IMR-90 (cell line): ENCODE measurements at regions not wholly inside any gene's neighbourhood (a gene's known extent, or its start where the extent isn't known, plus 50 kb on each side); places are given as distances from the start of the nearest gene placed in this dataset.

Experiments
- ATAC-seq: fragments of 200-7000 bp; cut with Tn5 transposase; 2 replicates; pipeline ENCODE4 v1.9.1; 2020; ENCODE audit warnings: low read depth, mild to moderate bottlenecking, moderate library complexity
- BruUV-seq: library from RNA; stranded (reverse); fragments of 400-500 nt; replicated peaks from 2 replicates; lab custom pipeline; 2021; lab: Mats Ljungman, UMichigan
- CTCF ChIA-PET: fragments of 300-600 bp; formaldehyde crosslinking; extraction: SDS; loops from one replicate; lab custom pipeline; 2021; ENCODE audit warnings: antibody characterized with exemption; lab: Yijun Ruan, JAX
- POLR2A ChIA-PET: fragments of 300-600 bp; sonication (Branson Sonifier 250); formaldehyde crosslinking; loops from one replicate; lab custom pipeline; 2022; ENCODE audit warnings: antibody characterized with exemption; ENCODE audit not compliant: unreplicated experiment; lab: Charles Lee
- DNase-seq: peaks from one replicate; pipeline ENCODE4 v3.0.0; 2013
- H2AFZ ChIP-seq: replicated peaks from 2 replicates; pipeline ENCODE3; 2013; ENCODE audit warnings: low read length, mild to moderate bottlenecking; ENCODE audit not compliant: poor library complexity
- H2AK5ac ChIP-seq: 2 replicates; pipeline ENCODE4 v1.6.1; 2013; ENCODE audit warnings: low read depth, low read length, inconsistent platforms
- H2AK9ac ChIP-seq: replicated peaks from 2 replicates; pipeline ENCODE3; 2013; ENCODE audit warnings: mild to moderate bottlenecking, low read depth, low read length, moderate library complexity; ENCODE audit not compliant: poor library complexity
- H2BK120ac ChIP-seq: 2 replicates; pipeline ENCODE4 v1.6.1; 2013; ENCODE audit warnings: low read depth, low read length, inconsistent platforms
- H2BK15ac ChIP-seq: 3 replicates; pipeline ENCODE4 v1.6.1; 2013; ENCODE audit warnings: low read depth, low read length, inconsistent platforms
- H2BK20ac ChIP-seq: 2 replicates; pipeline ENCODE4 v1.6.1; 2013; ENCODE audit warnings: low read depth, mild to moderate bottlenecking, inconsistent platforms, low read length, moderate library complexity
- H2BK5ac ChIP-seq: 2 replicates; pipeline ENCODE4 v1.6.1; 2013; ENCODE audit warnings: mild to moderate bottlenecking, low read depth, low read length, inconsistent platforms; ENCODE audit not compliant: poor library complexity, severe bottlenecking
- H3K14ac ChIP-seq: replicated peaks from 2 replicates; pipeline ENCODE4 v1.6.1; 2013; ENCODE audit warnings: low read depth, low read length, inconsistent platforms
- H3K18ac ChIP-seq: 2 replicates; pipeline ENCODE4 v1.6.1; 2013; ENCODE audit warnings: low read depth, low read length, control low read depth
- H3K23ac ChIP-seq: 2 replicates; pipeline ENCODE4 v1.6.1; 2013; ENCODE audit warnings: low read depth, low read length, inconsistent platforms
- H3K27ac ChIP-seq: 2 replicates; pipeline ENCODE4 v1.5.1; 2013; ENCODE audit warnings: mild to moderate bottlenecking, control low read depth, low read length; ENCODE audit not compliant: insufficient read depth
- H3K27me3 ChIP-seq: 2 replicates; pipeline ENCODE4 v1.6.1; 2013; ENCODE audit warnings: low read length; ENCODE audit not compliant: control insufficient read depth, insufficient read depth
- H3K36me3 ChIP-seq: 2 replicates; pipeline ENCODE4 v1.6.1; 2013; ENCODE audit warnings: low read length, mixed read lengths; ENCODE audit not compliant: control insufficient read depth, insufficient read depth
- H3K4ac ChIP-seq: 2 replicates; pipeline ENCODE4 v1.6.1; 2013; ENCODE audit warnings: low read depth, low read length, inconsistent platforms
- H3K4me1 ChIP-seq: 2 replicates; pipeline ENCODE4 v1.6.1; 2013; ENCODE audit warnings: low read length, mixed read lengths; ENCODE audit not compliant: control insufficient read depth, insufficient read depth
- H3K4me2 ChIP-seq: 2 replicates; pipeline ENCODE4 v1.6.1; 2013; ENCODE audit warnings: low read depth, mild to moderate bottlenecking, control low read depth, low read length, moderate library complexity
- H3K4me3 ChIP-seq: 2 replicates; pipeline ENCODE4 v1.5.1; 2013; ENCODE audit warnings: low read depth, mild to moderate bottlenecking, control low read depth, low read length, moderate library complexity; ENCODE audit not compliant: insufficient read depth
- H3K56ac ChIP-seq: 2 replicates; pipeline ENCODE4 v1.6.1; 2013; ENCODE audit warnings: low read length, inconsistent platforms; ENCODE audit not compliant: insufficient read depth; ENCODE audit errors: extremely low read depth
- H3K79me1 ChIP-seq, 2 experiments: 2 replicates each; pipeline ENCODE4 v1.6.1; 2013; ENCODE audit warnings: low read length in 2 of 2, inconsistent platforms in 1 of 2, low read depth in 1 of 2
- H3K9ac ChIP-seq: 2 replicates; pipeline ENCODE4 v1.6.1; 2013; ENCODE audit warnings: low read depth, low read length, control low read depth
- H3K9me1 ChIP-seq: 2 replicates; pipeline ENCODE4 v1.6.1; 2013; ENCODE audit warnings: low read length, inconsistent platforms; ENCODE audit not compliant: insufficient read depth
- H3K9me3 ChIP-seq: 2 replicates; pipeline ENCODE4 v1.6.1; 2013; ENCODE audit warnings: low read length; ENCODE audit not compliant: control insufficient read depth, insufficient read depth
- H4K20me1 ChIP-seq: 2 replicates; pipeline ENCODE4 v1.6.1; 2013; ENCODE audit warnings: low read length, inconsistent platforms; ENCODE audit not compliant: insufficient read depth
- H4K5ac ChIP-seq: 2 replicates; pipeline ENCODE4 v1.6.1; 2013; ENCODE audit warnings: mild to moderate bottlenecking, low read depth, low read length, control low read depth
- H4K8ac ChIP-seq, 2 experiments: 2 replicates each; pipeline ENCODE4 v1.6.1; 2013; ENCODE audit warnings: low read depth in 2 of 2, low read length in 2 of 2, control low read depth in 1 of 2, inconsistent platforms in 1 of 2
- H4K91ac ChIP-seq: 2 replicates; pipeline ENCODE4 v1.6.1; 2013; ENCODE audit warnings: low read depth, low read length, inconsistent platforms; ENCODE audit not compliant: insufficient read depth
- CEBPB ChIP-seq: IDR thresholded peaks from 2 replicates; pipeline ENCODE4 v1.6.1; 2012; ENCODE audit warnings: low read depth, low read length, improper control_type of control experiment
- CTCF ChIP-seq: conservative IDR thresholded peaks from 2 replicates; pipeline ENCODE4 v1.5.1; 2012; ENCODE audit warnings: mild to moderate bottlenecking, low read depth, low read length, improper control_type of control experiment
- ELK1 ChIP-seq: fragments of 150-350 bp; IDR thresholded peaks from 2 replicates; pipeline ENCODE4 v1.6.1; 2016; ENCODE audit warnings: low read depth, mild to moderate bottlenecking, low read length, moderate library complexity, borderline replicate concordance
- MAFK ChIP-seq: IDR thresholded peaks from 2 replicates; pipeline ENCODE4 v1.6.1; 2012; ENCODE audit warnings: low read depth, low read length, improper control_type of control experiment
- MAZ ChIP-seq: IDR thresholded peaks from 2 replicates; pipeline ENCODE4 v1.6.1; 2012; ENCODE audit warnings: low read depth, mild to moderate bottlenecking, low read length, improper control_type of control experiment, moderate library complexity, borderline replicate concordance
- MXI1 ChIP-seq: IDR thresholded peaks from 2 replicates; pipeline ENCODE4 v1.6.1; 2012; ENCODE audit warnings: low read depth, mild to moderate bottlenecking, low read length, moderate library complexity, borderline replicate concordance
- NFE2L2 ChIP-seq: fragments of 150-350 bp; IDR thresholded peaks from 2 replicates; pipeline ENCODE4 v1.6.1; 2016; ENCODE audit warnings: low read depth, mild to moderate bottlenecking, low read length
- POLR2A ChIP-seq: IDR thresholded peaks from 2 replicates; pipeline ENCODE4 v1.6.1; 2012; ENCODE audit warnings: mild to moderate bottlenecking, low read depth, low read length
- RAD21 ChIP-seq: IDR thresholded peaks from 2 replicates; pipeline ENCODE4 v1.6.1; 2012; ENCODE audit warnings: low read length, improper control_type of control experiment
- RCOR1 ChIP-seq: IDR thresholded peaks from 2 replicates; pipeline ENCODE4 v1.6.1; 2012; ENCODE audit warnings: mild to moderate bottlenecking, low read length, improper control_type of control experiment; ENCODE audit not compliant: insufficient replicate concordance
- RFX5 ChIP-seq: IDR thresholded peaks from 2 replicates; pipeline ENCODE4 v1.8.0; 2012; ENCODE audit warnings: low read depth, mild to moderate bottlenecking, low read length, moderate library complexity
- SMC3 ChIP-seq: fragments of 150-350 bp; IDR thresholded peaks from 2 replicates; pipeline ENCODE4 v1.6.1; 2016; ENCODE audit warnings: low read depth, mild to moderate bottlenecking, antibody characterized with exemption, low read length, moderate library complexity
- WGBS, 2 experiments: methylation state at CpG; one replicate each; pipeline versions ENCODE4 v1.1.5 to v1.1.7; 2013; ENCODE audit warnings: missing lambda C conversion rate in 2 of 2; ENCODE audit not compliant: insufficient read length in 1 of 2; ENCODE audit errors: extremely low coverage in 2 of 2; 5-methylcytosine and 5-hydroxymethylcytosine counted together
- dilution Hi-C: fragments of 300-500 bp; cut with HindIII; formaldehyde crosslinking; loops from one replicate; pipeline ENCODE4 v1.14.3; 2018; ENCODE audit warnings: low sequenced_read_pairs; ENCODE audit not compliant: unreplicated experiment
- in situ Hi-C: fragments of 300-500 bp; cut with MboI; formaldehyde crosslinking; loops from 3 replicates; pipeline ENCODE4 v1.14.3; 2019; ENCODE audit warnings: low sequenced_read_pairs, inconsistent platforms, mixed read lengths
- intact Hi-C: fragments of 100-400 bp; cut with micrococcal nuclease; formaldehyde crosslinking; loops from 2 replicates; pipeline ENCODE4 v1.10.0; 2022

- no peak overlapping the region for H3K4me3 ChIP-seq
- CTCF ChIA-PET, result no interaction called here
These were observed 1325.4 kb downstream of the PLA2G4A start for GRCh38 chr1:188154196-188154595.

More at GRCh38 chr1:188154196-188154595, 1325.4 kb downstream of the PLA2G4A start:
- no peaks in the 10 kb centered on the region for H3K27me3 ChIP-seq
- H3K9ac ChIP-seq, result no peak overlapping the region
- no CpG with 5 or more reads among the region's 11 CpGs for WGBS, 2 experiments
- H3K9me3 ChIP-seq, result no peaks in the 10 kb centered on the region
- intact Hi-C loops (no loop called here), dilution Hi-C loops (no loop called here), in situ Hi-C loops (no loop called here)
- no peak for DNase-seq
- no peak overlapping the region for H2BK15ac ChIP-seq
- POLR2A ChIA-PET, result no interaction called here
- BruUV-seq, result no TSS peak
- no peaks in the 10 kb centered on the region for H3K4me1 ChIP-seq
- H2AFZ ChIP-seq, result no peak overlapping the region
- no peak overlapping the region for H3K4ac ChIP-seq
- H3K27ac ChIP-seq, result no peak overlapping the region
- H3K9me1 ChIP-seq, result no peaks in the 10 kb centered on the region; the same call in 1 of the 2 replicates
- no peak overlapping the region for H4K91ac ChIP-seq
- H3K18ac ChIP-seq, result no peak overlapping the region
- no peak overlapping the region for H3K4me2 ChIP-seq
- H2BK120ac ChIP-seq, result no peak overlapping the region
- no peak overlapping the region for H3K56ac ChIP-seq
- no peak overlapping the region for H2BK20ac ChIP-seq
- TF ChIP-seq RFX5, result no peak
- TF ChIP-seq CTCF, result no peak
- no peak for TF ChIP-seq POLR2A
- no peak for TF ChIP-seq SMC3
- no peak for TF ChIP-seq CEBPB
- no peak for TF ChIP-seq NFE2L2
- no peak for TF ChIP-seq RCOR1
- no peak for TF ChIP-seq MAFK
- TF ChIP-seq RAD21, result no peak
- TF ChIP-seq ELK1, result no peak
- TF ChIP-seq MXI1, result no peak
- TF ChIP-seq MAZ, result no peak
- H4K20me1 ChIP-seq, result no peaks in the 10 kb centered on the region
- no peak overlapping the region for H3K23ac ChIP-seq
- H2BK5ac ChIP-seq, result no peak overlapping the region
- H4K8ac ChIP-seq, result no peak overlapping the region
- H3K79me1 ChIP-seq, result no peaks in the 10 kb centered on the region
- H3K36me3 ChIP-seq, result no peaks in the 10 kb centered on the region
- no peak for ATAC-seq
- H2AK5ac ChIP-seq, result no peak overlapping the region
- no peak overlapping the region for H2AK9ac ChIP-seq
- H4K5ac ChIP-seq, result no peak overlapping the region
- H3K14ac ChIP-seq, result no peak overlapping the region
